H1 (cell line): ENCODE measurements at regions not wholly inside any gene's neighbourhood (a gene's known extent, or its start where the extent isn't known, plus 50 kb on each side); places are given as distances from the start of the nearest gene placed in this dataset.

Experiments
- CTCF ChIA-PET: fragments of 300-600 bp; sonication (Branson Sonifier 250); formaldehyde crosslinking; loops from one replicate; lab custom pipeline; 2021; ENCODE audit not compliant: partially characterized antibody; lab: Charles Lee
- POLR2A ChIA-PET: fragments of 300-600 bp; sonication (Branson Sonifier 250); formaldehyde crosslinking; loops from one replicate; lab custom pipeline; 2021; ENCODE audit warnings: inconsistent platforms; ENCODE audit not compliant: partially characterized antibody; lab: Charles Lee
- DNase-seq, 2 experiments: peaks; one replicate each; pipeline versions ENCODE4 v3.0.0 to v3.0.0-alpha.2; 2010 to 2022; ENCODE audit warnings: low spot score in 2 of 2, low read depth in 1 of 2, mixed read lengths in 1 of 2
- FAIRE-seq: peaks from 2 replicates; lab custom pipeline; 2011; peaks lifted over from hg19 to GRCh38; lab: Jason Lieb, UNC
- H2AFZ ChIP-seq: 2 replicates; pipeline ENCODE4 v1.8.1; 2012; ENCODE audit warnings: low read length, inconsistent platforms
- H2AK5ac ChIP-seq: 2 replicates; pipeline ENCODE4 v1.6.1; 2013; ENCODE audit warnings: low read depth, low read length
- H2BK120ac ChIP-seq: replicated peaks from 2 replicates; pipeline ENCODE3; 2013; ENCODE audit warnings: low read depth, low read length, inconsistent platforms
- H2BK12ac ChIP-seq: 2 replicates; pipeline ENCODE4 v1.6.1; 2013; ENCODE audit warnings: low read depth, low read length
- H2BK15ac ChIP-seq: 2 replicates; pipeline ENCODE4 v1.6.1; 2013; ENCODE audit warnings: low read length
- H2BK20ac ChIP-seq: 2 replicates; pipeline ENCODE4 v1.6.1; 2013; ENCODE audit warnings: low read length
- H2BK5ac ChIP-seq: 2 replicates; pipeline ENCODE4 v1.6.1; 2013; ENCODE audit warnings: low read depth, low read length
- H3K14ac ChIP-seq: 2 replicates; pipeline ENCODE4 v1.6.1; 2013; ENCODE audit warnings: inconsistent platforms; ENCODE audit not compliant: insufficient read length
- H3K18ac ChIP-seq: 2 replicates; pipeline ENCODE4 v1.6.1; 2013; ENCODE audit warnings: low read length; ENCODE audit errors: extremely low read depth
- H3K23ac ChIP-seq: 2 replicates; pipeline ENCODE4 v1.6.1; 2013; ENCODE audit warnings: inconsistent platforms; ENCODE audit not compliant: insufficient read length
- H3K23me2 ChIP-seq: 2 replicates; pipeline ENCODE4 v1.6.1; 2013; ENCODE audit warnings: low read depth, low read length
- H3K27ac ChIP-seq: 2 replicates; pipeline ENCODE4 v1.6.1; 2011; ENCODE audit warnings: low read depth, low read length, inconsistent platforms
- H3K27me3 ChIP-seq, 4 experiments: replicated peaks in 1 of 4; 1 replicate in 1 of 4; 2 replicates in 3 of 4; pipeline versions ENCODE4 v1.6.1 to v1.8.1; 2011 to 2013; ENCODE audit warnings: low read length in 3 of 4, mild to moderate bottlenecking in 3 of 4, inconsistent platforms in 2 of 4, mixed read lengths in 2 of 4, moderate library complexity in 1 of 4; ENCODE audit not compliant: control insufficient read depth in 3 of 4, insufficient read depth in 3 of 4; ENCODE audit errors: extremely low read depth in 1 of 4
- H3K36me3 ChIP-seq, 4 experiments: 2 replicates each; pipeline versions ENCODE4 v1.6.1 to v1.8.1; 2011 to 2013; ENCODE audit warnings: mild to moderate bottlenecking in 4 of 4, low read length in 3 of 4, moderate library complexity in 2 of 4, control low read depth in 1 of 4, inconsistent platforms in 1 of 4; ENCODE audit not compliant: insufficient read depth in 4 of 4, control insufficient read depth in 2 of 4
- H3K4ac ChIP-seq: replicated peaks from 2 replicates; pipeline ENCODE3; 2013; ENCODE audit warnings: low read length, low read depth, mixed read lengths, inconsistent platforms; ENCODE audit not compliant: insufficient read length
- H3K4me1 ChIP-seq, 4 experiments: replicated peaks in 1 of 4; 1 replicate in 1 of 4; 2 replicates in 3 of 4; pipeline versions ENCODE4 v1.6.1 to v1.8.1; 2011 to 2013; ENCODE audit warnings: low read length in 3 of 4, inconsistent platforms in 2 of 4, mixed read lengths in 1 of 4; ENCODE audit not compliant: insufficient read depth in 4 of 4, control insufficient read depth in 3 of 4
- H3K4me2 ChIP-seq, 2 experiments: 2 replicates each; pipeline versions ENCODE4 v1.6.1 to v1.8.1; 2011 to 2013; ENCODE audit warnings: low read depth in 2 of 2, low read length in 2 of 2, control low read depth in 1 of 2, inconsistent platforms in 1 of 2, mild to moderate bottlenecking in 1 of 2; ENCODE audit not compliant: insufficient read depth in 1 of 2
- H3K4me3 ChIP-seq, 4 experiments: fragments of 200-600, 300-600 bp in 1 of 4; sonication (generic), shearing (Covaris generic), sonication (Bioruptor Twin) in 1 of 4; 2 replicates each; pipeline versions ENCODE4 v1.5.1 to v1.8.1; 2011 to 2016; ENCODE audit warnings: low read length in 4 of 4, low read depth in 3 of 4, control low read depth in 2 of 4, inconsistent platforms in 2 of 4, mild to moderate bottlenecking in 2 of 4, mixed read lengths in 1 of 4, moderate library complexity in 1 of 4; ENCODE audit not compliant: insufficient read depth in 2 of 4; ENCODE audit errors: extremely low read depth in 1 of 4
- H3K56ac ChIP-seq: replicated peaks from 2 replicates; pipeline ENCODE3; 2013; ENCODE audit warnings: low read depth, mild to moderate bottlenecking, mixed read lengths, low read length, inconsistent platforms; ENCODE audit not compliant: insufficient read length
- H3K79me1 ChIP-seq: 2 replicates; pipeline ENCODE4 v1.6.1; 2013; ENCODE audit warnings: low read depth, low read length, control low read depth
- H3K79me2 ChIP-seq, 2 experiments: 2 replicates each; pipeline versions ENCODE4 v1.6.1 to v1.8.1; 2012 to 2013; ENCODE audit warnings: low read length in 2 of 2, mild to moderate bottlenecking in 2 of 2, inconsistent platforms in 1 of 2; ENCODE audit not compliant: insufficient read depth in 2 of 2, control insufficient read depth in 1 of 2
- H3K9ac ChIP-seq, 4 experiments: replicated peaks in 1 of 4; 1 replicate in 1 of 4; 2 replicates in 3 of 4; pipeline versions ENCODE4 v1.6.1 to v1.8.1; 2011 to 2013; ENCODE audit warnings: low read depth in 3 of 4, low read length in 3 of 4, control low read depth in 2 of 4, mild to moderate bottlenecking in 2 of 4, moderate library complexity in 2 of 4, inconsistent platforms in 1 of 4; ENCODE audit errors: extremely low read depth in 1 of 4
- H3K9me3 ChIP-seq, 2 experiments: 2 replicates each; pipeline versions ENCODE4 v1.6.1 to v1.8.1; 2012 to 2013; ENCODE audit warnings: mild to moderate bottlenecking in 2 of 2, moderate library complexity in 2 of 2, control low read depth in 1 of 2, inconsistent platforms in 1 of 2, low read depth in 1 of 2, low read length in 1 of 2, mixed read lengths in 1 of 2; ENCODE audit not compliant: insufficient read depth in 2 of 2
- H4K20me1 ChIP-seq, 2 experiments: replicated peaks in 1 of 2; 2 replicates each; pipeline versions ENCODE3 to v1.8.1; 2011 to 2013; ENCODE audit warnings: inconsistent platforms in 2 of 2, low read length in 2 of 2, mild to moderate bottlenecking in 1 of 2; ENCODE audit not compliant: insufficient read depth in 2 of 2, control insufficient read depth in 1 of 2
- H4K5ac ChIP-seq: 2 replicates; pipeline ENCODE4 v1.6.1; 2013; ENCODE audit warnings: low read length, low read depth, mixed read lengths, inconsistent platforms; ENCODE audit not compliant: insufficient read length
- H4K8ac ChIP-seq: 2 replicates; pipeline ENCODE4 v1.8.0; 2013; ENCODE audit warnings: mild to moderate bottlenecking, moderate library complexity, low read length, inconsistent platforms; ENCODE audit not compliant: insufficient read depth; ENCODE audit errors: extremely low read depth
- H4K91ac ChIP-seq: replicated peaks from 2 replicates; pipeline ENCODE3; 2013; ENCODE audit warnings: low read length, mixed read lengths, inconsistent platforms; ENCODE audit not compliant: insufficient read length
- ASH2L ChIP-seq: fragments of 200-600, 300-600 bp; sonication (generic); IDR thresholded peaks from one replicate; pipeline ENCODE4 v1.7.1; 2017; ENCODE audit warnings: low read length
- BRCA1 ChIP-seq: IDR thresholded peaks from 2 replicates; pipeline ENCODE4 v1.6.1; 2012; ENCODE audit warnings: low read depth, low read length, improper control_type of control experiment
- CBX5 ChIP-seq: fragments of 300-800, 300-1000 bp; sonication (generic); IDR thresholded peaks from 2 replicates; pipeline ENCODE4 v1.7.1; 2016; ENCODE audit warnings: antibody characterized with exemption, low read length, low read depth
- CEBPB ChIP-seq: IDR thresholded peaks from 2 replicates; pipeline ENCODE4 v1.6.1; 2012; ENCODE audit warnings: low read depth, low read length
- CHD2 ChIP-seq: IDR thresholded peaks from 2 replicates; pipeline ENCODE4 v1.6.1; 2012; ENCODE audit warnings: low read length, improper control_type of control experiment
- JUN ChIP-seq: IDR thresholded peaks from 2 replicates; pipeline ENCODE4 v1.6.1; 2011; ENCODE audit warnings: low read depth, mild to moderate bottlenecking, improper control_type of control experiment, low read length
- POLR2AphosphoS5 ChIP-seq: IDR thresholded peaks from 2 replicates; pipeline ENCODE4 v1.6.1; 2011; ENCODE audit warnings: low read depth, low read length
- RFX5 ChIP-seq: IDR thresholded peaks from 2 replicates; pipeline ENCODE4 v1.6.1; 2011; ENCODE audit warnings: low read depth, low read length, improper control_type of control experiment, borderline replicate concordance
- RXRA ChIP-seq: IDR thresholded peaks from 2 replicates; pipeline ENCODE4 v1.6.1; 2011; ENCODE audit warnings: low read depth, mild to moderate bottlenecking, low read length, moderate library complexity; ENCODE audit not compliant: insufficient read depth
- SP2 ChIP-seq: IDR thresholded peaks from 2 replicates; pipeline ENCODE4 v1.6.1; 2012; ENCODE audit warnings: mild to moderate bottlenecking, low read length, inconsistent platforms
- SRF ChIP-seq: IDR thresholded peaks from 2 replicates; pipeline ENCODE4 v1.6.1; 2011; ENCODE audit warnings: mild to moderate bottlenecking, low read depth, low read length, moderate library complexity
- TAF1 ChIP-seq: IDR thresholded peaks from 2 replicates; pipeline ENCODE4 v1.6.1; 2011; ENCODE audit warnings: mild to moderate bottlenecking, low read depth, low read length
- TBP ChIP-seq: IDR thresholded peaks from 2 replicates; pipeline ENCODE4 v1.6.1; 2011; ENCODE audit warnings: low read depth, low read length, improper control_type of control experiment
- WGBS, 2 experiments: shearing (Covaris generic) in 1 of 2; methylation state at CpG; one replicate each; pipeline versions ENCODE4 v1.1.6 to v1.1.7; 2013 to 2015; ENCODE audit warnings: low lambda C conversion rate in 2 of 2, mixed read lengths in 2 of 2, inconsistent platforms in 1 of 2, low coverage in 1 of 2, missing lambda C conversion rate in 1 of 2; ENCODE audit not compliant: insufficient replicate concordance in 2 of 2, insufficient coverage in 1 of 2, insufficient read length in 1 of 2; ENCODE audit errors: extremely low coverage in 1 of 2, missing lambda C conversion rate in 1 of 2; 5-methylcytosine and 5-hydroxymethylcytosine counted together
- TF ChIP-seq, protein P1 (sequence below): IDR thresholded peaks from 2 replicates; pipeline ENCODE4 v1.6.1; 2012; ENCODE audit warnings: inconsistent platforms

DNA sequence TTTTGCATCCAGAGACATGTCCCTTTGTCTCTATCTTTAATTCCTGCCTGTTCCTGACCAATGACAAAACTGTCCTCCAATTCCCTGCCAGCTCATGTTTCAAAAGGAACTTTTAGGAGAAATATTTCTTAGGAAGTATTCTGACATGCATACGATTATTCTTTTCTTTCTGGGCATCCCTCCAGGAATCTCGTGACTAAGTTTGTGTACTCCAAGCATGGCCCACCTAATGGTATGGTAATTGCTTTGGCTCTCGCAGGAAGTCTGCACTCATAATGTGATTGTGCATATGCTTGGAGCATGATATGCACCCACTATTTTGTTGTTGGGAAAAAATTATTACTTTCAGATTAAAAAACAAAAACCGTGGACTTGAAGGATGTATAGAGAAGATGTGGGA lies 256.4 kb downstream of the PRDM2 start:
- Histone ChIP-seq H3K79me1 (no peaks in the 10 kb centered on the region), H3K27ac (no peak overlapping the region), H3K4me2 (no peak overlapping the region), H3K9me3 (no peaks in the 10 kb centered on the region; a peak in 1 of 4 replicates), H3K56ac (no peak overlapping the region), H3K79me2 (no peaks in the 10 kb centered on the region), H2BK120ac (no peak overlapping the region), H3K23me2 (no peaks in the 10 kb centered on the region), H3K23ac (no peak overlapping the region), H2BK20ac (no peak overlapping the region), H3K36me3 (no peaks in the 10 kb centered on the region), H3K14ac (no peak overlapping the region), H3K4me3 (no peak overlapping the region), H2BK15ac (no peak overlapping the region), H3K27me3 (no peaks in the 10 kb centered on the region; a peak in 1 of 7 replicates), H2AK5ac (no peak overlapping the region), H4K8ac (no peak overlapping the region), H3K4me1 (no peaks in the 10 kb centered on the region; a peak in 1 of 7 replicates), H2AFZ (no peak overlapping the region), H4K91ac (no peak overlapping the region), H3K9ac (no peak overlapping the region), H4K20me1 (no peaks in the 10 kb centered on the region), H3K4ac (no peak overlapping the region), H2BK12ac (no peak overlapping the region), H3K18ac (no peak overlapping the region), H2BK5ac (no peak overlapping the region), H4K5ac (no peak overlapping the region)
- no peak for DNase-seq
- no peak for FAIRE-seq
- WGBS, 2 experiments, result 82% methylated on average over 4 of the region's 4 CpGs; no CpG with 5 or more reads in 1 of the 2 experiments
- ChIA-PET CTCF (no interaction called here), POLR2A (no interaction called here)
- TF ChIP-seq ASH2L (no peak), SP2 (no peak), TBP (no peak), TAF1 (no peak), RXRA (no peak), RFX5 (no peak), POLR2AphosphoS5 (no peak), BRCA1 (no peak), JUN (no peak), CBX5 (no peak), CHD2 (no peak), CEBPB (no peak), SRF (no peak)
- TF ChIP-seq, protein P1, sequence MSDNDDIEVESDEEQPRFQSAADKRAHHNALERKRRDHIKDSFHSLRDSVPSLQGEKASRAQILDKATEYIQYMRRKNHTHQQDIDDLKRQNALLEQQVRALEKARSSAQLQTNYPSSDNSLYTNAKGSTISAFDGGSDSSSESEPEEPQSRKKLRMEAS, result no peak
